NCI-H524 (cell line): ENCODE measurements at regions not wholly inside any gene's neighbourhood (a gene's known extent, or its start where the extent isn't known, plus 50 kb on each side); places are given as distances from the start of the nearest gene placed in this dataset.

Experiments used
- DNase-seq, 2 experiments: peaks; one replicate each; lab custom pipeline; 2025; lab: John Stamatoyannopoulos, UW

DNA sequence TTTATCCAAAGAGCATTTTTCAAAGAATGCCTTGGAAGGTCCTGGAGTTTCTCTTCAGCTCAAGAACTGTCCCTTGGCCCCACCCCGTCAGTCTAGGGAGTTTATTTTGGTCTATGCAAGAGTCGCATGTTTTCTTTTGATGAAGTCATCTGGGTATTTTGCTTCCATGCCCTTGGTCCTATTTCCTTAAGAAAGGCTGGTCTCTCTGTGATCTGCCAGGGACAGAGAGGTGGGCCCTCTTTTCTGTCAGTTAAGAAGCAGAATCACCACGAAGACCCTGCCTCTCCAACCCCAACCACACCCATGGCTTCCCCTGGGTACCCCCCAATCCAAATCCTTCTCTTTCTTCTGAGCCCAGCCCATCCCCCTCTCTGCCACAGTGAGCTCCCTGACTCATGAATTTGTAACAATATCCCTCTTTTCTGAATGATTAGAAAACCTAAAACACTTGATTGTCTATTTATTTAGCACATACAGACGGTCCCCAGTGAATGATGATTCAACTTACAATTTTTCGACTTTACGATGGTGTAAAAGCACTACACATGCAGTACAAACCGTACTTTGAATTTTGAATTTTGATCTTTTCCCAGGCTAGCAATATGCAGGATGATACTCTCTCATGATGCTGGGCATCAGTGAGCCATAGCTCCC, 163.5 kb upstream of the ADRA1B start:
- no peak for DNase-seq

DNA sequence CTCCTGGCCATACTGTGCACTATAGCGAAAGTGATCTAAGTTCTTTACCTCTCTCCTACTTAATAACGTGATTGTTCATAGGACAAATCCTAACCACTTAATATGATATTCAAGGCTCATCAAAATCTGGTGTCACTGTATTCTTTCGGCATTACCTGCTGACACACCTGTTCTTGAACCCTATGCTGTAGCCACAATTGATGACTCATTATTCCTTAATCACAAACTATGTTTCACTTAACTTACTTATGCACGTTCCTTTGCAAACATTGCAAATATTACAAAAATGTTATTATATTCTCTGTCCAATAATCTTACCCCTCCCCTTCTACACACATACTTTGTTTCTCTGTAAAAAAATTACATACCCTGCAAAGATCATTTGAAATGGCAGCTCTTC, 158.1 kb upstream of the ADRA1B start:
- no peak for DNase-seq

DNA sequence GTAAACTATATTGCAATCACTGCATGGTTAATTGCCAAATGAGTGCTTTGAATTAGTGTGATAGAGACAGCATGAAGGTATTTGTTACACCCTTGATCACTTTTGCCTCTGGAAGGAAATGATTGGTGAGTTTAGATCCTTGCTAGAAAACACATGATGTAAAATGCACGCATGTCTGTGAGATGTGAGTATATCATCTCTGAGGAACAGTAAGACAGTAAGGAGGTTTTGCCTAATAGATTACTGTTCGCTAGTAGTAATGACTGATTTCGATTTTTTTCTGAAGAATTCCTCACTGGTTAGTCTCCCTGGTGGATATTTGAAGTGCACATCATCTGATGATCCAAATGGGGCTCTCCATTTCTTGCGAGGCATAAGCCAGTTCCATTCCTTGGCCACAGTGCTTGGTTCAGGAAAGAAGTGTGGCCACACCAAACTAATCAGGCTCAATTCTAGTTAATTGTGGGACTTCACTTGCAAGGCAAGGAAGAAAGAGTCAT, 156.4 kb upstream of the ADRA1B start:
- no peak for DNase-seq

DNA sequence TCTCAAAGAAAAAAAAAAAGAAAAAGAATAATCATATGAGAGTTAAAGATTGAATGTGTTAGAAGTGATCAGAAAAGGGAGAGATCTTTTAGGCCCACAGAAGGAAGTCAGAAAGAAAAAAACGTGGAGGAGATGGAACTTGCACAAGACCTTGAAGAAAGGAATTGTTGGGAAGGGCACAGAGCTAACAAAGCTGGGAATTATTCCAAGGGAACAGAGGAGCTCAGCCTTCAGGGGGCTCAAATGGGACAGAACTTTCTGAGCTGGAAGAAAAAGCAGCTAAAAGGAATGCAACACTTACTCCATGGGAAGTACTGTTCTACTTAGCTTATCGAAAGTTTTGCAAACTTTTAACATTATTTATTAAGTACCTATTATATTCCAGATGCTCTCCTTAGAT, 153.4 kb upstream of the ADRA1B start:
- no peak for DNase-seq

DNA sequence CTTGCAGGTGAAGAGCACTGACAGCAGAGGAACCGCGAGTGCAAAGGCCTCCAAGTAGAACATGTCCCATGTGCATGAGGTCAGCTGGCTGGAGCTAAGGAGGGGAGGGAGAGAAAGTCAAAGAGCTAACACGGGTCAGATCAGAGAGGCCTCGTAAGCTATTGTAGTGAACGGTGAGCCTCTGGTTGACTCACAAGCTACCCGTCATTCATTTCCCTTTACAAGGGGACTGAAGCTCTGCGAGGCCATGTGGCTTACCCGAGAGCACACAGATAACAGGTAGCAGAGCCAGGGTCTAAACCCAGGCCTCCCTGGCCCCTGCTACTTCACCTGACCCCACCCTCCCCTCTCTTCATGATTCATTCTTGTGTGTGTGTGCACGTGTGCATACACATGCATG, 152.7 kb upstream of the ADRA1B start:
- no peak for DNase-seq

DNA sequence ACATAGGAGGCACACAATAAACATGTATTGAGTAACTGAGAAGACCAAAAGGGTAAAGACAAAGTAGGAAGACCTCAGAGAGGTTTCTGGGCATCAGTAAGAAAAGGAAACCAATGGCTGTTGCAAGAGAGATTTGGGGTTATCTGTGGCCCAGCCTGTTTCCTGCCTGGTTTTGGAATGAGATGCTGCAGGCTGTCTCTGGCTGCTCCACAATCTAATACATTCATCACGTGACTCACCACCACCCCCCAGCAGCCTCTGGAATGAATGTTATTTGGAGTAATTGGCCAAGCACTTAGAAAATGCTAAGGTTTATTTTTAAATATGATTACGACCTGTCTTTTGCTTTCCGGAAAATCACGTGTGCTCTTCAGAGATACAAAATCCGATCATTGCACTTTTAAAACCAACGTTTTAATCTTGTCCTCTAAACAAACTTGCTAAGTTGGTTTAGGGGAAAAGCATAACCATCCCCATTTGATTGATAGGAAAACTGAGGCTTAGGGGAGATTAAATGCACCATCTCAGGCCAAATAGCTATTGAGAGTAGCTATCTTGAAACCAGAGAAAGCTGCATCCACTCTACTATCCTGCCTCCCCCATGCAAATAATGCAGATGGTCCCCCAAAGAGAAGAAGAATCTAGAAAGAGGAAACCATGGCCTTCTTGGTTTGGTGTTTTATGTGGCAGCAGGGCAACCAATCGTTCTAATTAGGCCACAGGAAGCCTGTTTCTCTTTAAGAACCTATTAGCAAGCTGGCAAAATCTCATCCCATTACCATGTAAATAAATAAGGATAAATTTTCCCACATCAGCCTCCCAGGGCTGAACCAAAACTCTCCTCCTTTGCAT, 151.8 kb upstream of the ADRA1B start:
- no peak for DNase-seq

DNA sequence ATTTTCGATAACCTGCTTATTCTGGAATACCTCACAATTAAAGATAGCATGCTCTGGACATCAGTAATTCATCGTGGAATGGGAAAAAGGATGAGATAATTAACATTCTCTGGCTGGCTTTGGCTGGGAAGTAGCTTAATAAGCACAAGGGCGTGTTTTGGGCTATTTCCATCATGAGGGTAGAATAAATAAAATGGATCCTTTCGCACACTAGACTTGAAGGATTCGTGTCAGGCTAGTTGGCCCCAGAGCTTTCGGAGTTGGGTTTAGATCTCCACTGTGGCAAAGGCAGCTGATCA, 151.2 kb upstream of the ADRA1B start:
- DNase-seq = no peak

DNA sequence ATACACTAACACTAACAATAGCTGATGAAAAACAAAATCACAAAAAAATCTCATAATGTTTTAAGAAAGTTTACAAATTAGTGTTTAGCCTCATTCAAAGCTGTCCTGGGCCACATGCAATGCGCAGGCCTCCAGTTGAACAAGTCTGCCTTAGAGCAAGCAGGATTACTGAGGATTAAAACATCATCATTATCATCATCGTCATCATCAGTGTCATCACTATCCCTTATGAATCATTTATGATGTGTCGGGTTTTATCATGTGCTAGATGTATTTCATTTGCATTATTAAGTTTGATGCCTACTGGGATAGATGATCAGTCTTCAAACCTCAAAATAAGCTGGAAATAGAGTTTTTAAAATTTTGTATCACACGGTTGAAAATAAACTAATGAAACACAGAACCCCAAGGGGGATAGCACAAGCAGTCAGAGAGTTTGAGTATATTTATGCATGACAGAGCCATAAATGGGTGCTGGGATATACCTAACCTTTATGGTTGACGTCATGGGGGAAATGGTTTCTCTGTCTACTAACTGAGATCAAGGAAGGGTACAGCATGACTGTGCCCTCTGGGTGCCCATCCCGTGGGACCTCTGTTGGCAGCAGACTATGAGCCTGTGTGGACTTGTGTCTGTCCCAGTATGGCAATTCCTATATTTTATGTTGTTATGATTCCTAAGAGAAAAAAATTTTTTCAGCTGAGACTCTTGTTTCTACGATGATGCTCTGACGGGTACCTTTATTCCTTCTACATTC, 150.3 kb upstream of the ADRA1B start:
- DNase-seq = no peak

DNA sequence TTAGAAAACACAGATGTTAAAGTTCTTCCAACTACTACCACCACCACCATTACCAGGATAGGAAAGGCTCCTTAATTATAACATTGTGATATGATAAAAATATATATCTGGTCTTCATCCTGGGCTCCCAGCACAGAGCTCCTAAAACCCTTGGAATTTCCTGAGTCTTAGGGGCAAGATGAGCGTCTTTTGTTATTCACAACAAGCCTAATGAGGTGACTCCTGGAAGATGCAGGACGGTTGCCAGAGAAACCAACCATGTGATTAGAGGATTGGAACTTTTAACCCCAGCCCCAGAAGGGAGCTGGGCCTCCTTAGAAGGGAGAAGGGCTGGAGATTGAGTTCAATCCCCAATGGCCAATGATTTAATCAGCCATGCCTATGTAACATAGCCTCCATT, 148.0 kb upstream of the ADRA1B start:
- DNase-seq = no peak

DNA sequence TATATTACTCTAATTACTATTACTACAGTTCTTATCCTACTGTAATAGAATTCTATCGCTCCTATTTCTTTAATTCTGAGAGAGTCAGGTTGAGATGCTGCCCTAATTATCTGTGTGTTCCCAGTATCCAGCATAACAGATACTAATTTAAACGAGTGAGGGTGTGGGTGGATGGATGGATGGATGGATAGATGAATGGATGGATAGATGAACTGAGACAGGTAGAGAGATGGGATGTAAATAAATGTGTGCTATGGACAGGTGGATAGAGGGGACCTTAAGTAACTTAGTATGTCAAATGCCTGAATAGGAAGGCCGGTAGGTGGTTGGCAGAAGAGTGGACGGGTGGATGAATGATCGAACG, 143.6 kb upstream of the ADRA1B start:
- DNase-seq = no peak

DNA sequence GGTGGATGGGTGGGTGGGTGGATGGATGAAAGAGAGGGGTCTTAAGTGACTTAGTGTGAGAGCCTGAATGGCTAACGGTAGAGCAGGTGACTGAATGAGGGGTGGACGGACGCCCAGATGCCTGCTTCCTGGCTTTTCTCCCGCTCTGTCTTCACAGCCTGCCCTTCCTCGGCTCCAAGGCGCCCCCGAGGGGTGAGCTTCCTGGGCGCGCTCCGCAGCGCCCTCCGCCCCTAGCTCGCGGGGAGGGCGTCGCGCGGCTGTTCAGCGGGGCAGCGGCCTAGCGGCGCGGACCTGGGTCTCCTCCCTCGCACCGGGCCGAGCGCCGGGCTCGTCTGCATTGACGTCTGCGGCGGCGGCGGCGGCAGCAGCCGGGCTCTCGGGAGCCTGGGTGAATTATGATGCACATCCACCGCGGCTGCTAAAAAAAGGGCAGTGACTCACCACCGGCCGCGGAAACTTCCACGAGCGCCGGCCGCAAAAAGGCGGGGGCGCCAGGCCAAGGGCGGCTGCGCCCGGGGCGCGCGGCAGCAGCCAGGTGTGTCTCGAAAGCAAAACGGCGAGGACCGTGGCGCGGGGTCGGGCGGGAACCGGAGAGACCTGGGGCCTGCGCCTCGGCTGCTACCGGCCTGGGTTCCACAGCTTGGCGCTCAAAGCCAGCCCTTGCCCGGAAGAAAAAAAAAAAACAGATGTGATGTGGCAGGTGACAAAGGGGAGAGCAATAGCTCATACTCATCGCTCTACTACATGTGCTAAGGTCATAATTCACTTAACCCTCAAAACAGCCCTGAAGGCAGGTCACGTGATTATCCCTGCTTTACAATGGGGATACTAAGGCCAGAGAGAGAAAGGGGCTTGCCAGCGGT, 143.0 kb upstream of the ADRA1B start:
- peak; percentile 14 to 70 for DNase-seq

DNA sequence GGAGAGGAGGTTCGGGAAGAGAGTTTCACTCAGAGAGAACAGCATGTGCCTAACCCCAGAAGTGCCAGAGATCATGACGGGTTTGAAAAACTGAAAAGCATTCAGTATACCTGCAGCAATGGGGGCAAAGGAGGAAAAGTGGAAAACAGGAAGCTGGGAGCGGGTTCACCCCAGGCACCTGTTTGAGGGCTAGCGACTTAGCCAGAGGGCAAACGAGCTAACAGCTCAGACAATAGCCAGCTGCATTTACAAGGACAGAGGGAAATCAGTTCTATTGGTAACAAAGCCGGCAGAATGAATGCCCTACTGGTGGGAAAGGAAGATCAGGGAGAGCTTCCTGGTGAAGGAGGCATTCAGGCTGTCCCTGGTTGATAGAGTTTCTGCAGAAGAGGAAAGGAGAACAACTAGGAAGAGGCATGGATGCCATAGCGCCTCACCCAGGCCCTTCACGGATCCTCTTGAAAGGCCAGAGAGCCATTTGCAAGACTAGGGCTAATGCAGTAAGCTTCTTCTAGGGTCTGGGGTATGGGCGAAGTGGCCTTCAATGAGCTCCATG, 141.7 kb upstream of the ADRA1B start:
- DNase-seq = no peak

DNA sequence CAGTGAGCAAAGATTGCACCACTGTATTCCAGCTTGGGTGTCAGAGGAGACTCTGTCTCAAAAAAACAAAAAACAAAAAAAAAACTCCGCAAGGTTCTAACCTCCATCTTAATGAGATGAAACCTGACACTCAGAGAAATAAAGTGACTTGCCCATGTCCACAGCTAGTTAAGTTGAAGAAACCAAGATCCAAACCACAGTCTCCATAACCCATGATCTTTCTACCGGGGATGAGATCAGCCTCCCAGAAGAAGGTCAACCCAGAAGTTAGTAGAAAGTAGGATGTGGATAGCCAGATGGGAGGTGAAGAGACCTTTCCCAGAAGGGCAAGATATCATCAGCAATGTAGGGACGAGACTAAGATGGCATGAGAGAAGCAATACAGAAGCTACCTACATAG, 140.4 kb upstream of the ADRA1B start:
- DNase-seq = no peak

DNA sequence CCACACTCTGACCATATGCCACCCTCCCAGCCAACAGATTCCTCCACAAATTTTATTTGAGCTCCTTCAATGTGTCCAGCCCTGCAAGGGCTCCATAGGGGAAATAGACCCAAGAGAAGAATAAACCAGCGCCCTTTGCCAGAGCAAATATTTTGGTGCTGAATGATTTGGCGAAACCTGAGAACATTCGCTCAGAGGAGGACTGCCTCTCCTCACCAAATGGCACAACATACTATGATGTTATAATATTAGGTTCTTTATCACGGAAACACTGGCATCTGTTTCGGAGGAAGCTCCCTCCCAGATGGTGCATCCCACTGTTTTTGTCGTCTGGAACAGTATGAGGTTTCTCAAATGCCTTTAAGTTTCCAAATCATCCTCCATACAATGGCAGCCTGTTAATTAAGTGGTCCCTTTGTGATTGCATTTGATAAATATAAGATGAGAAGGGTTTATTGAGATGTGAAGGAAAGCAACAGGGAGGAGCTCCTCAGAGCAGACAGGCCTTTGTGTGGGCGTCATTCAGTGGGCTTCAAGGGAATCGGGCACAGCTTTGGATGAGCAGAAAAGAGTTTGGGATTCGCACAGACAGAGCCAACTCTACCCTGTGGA, 139.1 kb upstream of the ADRA1B start:
- peak; percentile 45 to 82 for DNase-seq

DNA sequence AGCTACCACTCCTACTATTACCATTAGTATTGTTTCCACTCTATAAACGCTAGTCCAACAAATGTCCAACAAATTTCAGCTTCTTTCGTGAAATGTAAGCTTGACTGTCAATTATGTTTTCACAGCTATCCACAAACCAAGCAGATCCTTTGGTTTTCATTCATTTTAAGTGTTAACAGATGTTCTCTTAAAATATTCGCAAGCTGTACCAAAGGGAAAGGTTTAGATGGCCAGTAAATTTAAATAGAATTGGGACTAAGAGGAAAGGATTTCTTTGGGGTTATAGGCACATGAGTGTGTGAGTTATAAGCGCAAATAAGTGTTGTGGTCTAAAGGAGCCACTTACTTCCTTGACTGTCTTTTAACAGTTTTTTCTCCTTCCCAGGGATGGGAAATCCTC, 136.8 kb upstream of the ADRA1B start:
- no peak for DNase-seq

DNA sequence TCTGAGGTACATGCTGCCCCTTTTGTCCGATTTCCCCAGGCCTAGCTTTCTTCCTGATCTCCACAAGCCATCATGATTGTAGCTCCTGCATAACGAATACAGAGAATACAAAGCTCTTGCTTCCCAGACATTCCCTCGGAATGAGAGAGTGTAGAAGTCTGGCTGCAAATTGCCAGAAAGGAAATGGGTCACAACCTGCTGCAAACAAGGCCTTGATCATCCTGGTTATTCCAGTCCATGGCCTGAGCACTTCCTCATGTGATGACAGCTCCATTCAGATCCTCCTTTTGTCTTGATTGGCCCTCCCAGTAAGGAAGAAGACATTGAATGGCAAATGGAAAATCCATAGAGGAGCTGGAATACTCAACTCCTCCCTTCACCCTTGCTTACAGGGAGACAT, 136.0 kb upstream of the ADRA1B start:
- no peak for DNase-seq

DNA sequence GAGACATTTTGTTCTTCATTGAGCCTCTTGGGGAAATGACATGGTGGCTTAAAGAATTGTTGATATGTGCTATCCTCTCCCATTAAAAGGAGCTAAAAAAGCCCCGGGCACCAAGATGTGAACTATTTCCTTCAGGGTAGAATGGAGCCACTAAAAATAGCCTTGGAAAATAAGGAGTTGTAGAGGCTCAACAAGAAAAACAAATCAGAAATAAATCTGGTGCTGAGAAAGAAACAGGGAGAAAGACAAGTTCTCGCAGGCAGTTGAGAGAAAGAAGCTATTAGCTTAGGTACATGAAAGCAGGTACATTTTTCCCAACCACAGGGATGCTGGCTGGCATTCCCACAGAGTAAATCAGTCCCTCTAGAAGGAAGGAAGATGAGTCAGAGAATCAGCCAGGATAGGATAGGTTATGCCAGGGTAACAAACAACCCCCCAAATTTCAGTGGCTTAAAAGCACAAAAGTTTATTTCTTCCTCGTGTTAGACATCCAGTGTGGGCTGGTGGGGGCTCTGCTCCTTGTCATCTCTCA, 134.6 kb upstream of the ADRA1B start:
- no peak for DNase-seq

DNA sequence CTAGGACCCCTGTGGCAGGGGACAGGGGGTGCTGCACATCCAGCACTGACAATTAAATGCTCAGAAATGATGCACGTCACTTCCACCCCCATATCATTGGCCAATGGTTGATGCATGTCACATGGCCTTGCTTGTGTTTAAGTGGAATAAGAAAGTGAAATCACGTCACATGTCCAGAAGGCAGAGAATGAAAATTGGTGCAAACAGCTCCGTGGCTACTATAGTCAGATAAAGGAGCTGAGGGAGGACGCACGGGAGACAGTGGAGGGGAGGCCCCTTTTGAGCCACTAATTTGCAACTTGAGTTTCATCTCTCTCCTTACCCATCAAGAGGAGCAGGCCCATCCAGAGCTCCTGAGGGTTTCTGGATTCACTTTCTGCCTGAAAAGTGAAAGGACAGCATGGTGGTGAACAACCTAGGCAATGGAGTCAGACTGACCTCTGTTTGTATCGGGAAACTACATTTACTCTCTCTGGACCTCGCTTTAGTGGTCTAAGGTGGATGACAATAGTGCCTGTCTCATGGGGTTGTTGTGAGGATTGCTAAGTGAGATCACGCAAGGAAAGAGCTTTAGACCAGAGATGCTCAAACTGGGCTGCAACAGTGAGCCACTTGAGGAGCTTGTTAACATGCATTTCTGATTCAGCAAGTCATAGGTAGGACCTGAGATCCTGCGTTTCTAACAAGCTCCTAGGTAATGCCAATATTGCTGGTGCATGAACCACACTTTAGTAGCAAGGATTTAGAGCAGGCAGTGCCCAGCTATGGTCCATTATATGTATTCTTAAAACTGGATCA, 133.9 kb upstream of the ADRA1B start:
- DNase-seq = no peak

DNA sequence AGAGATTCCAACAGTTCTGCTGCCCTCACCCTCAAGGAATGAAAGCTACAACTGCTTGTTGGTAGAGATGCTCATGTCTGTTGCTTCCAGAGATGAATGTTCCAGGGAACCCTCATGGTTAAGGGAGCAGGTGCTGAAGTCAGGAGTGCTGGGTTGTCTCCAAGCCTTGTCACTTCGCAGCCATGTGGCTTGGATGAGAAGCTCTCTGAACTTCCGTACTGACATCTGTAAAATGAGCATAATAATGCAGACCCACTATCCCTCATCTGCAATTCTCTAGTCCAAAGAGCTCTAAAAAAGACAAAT, 133.3 kb upstream of the ADRA1B start:
- DNase-seq = no peak

DNA sequence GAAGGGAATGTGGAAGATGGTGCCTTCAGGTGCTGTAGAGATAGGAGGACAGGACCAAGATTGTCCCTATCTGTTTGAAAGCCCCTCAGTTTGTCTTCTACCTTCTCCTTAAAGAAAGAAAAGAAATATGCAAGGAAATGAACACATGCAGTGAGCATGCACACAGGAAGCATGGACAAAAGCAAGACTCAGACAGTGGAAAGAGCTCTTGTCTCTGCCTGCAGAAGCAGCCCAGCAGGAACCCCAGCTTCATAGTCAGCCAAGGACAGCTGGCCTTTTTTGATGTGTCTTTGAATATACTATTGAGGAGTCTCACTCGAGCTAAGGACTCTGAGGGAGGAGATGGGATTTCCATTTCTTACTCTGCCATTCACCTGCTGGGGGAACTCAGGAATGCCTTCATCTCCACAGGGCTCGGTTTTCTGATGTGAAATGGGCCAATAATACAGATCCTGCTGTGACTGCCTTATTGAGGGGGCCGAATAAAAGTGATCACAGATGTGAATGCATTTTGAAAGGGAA, 132.5 kb upstream of the ADRA1B start:
- no peak for DNase-seq
